ENCODE measurements at regions not wholly inside any gene's neighbourhood (a gene's known extent, or its start where the extent isn't known, plus 50 kb on each side); places are given as distances from the start of the nearest gene placed in this dataset.

GRCh38 chr15:35721751-35722150 is 175.8 kb upstream of the DPH6 start:
- TF ChIP-seq CTCF (IDR thresholded peaks at IDR 0.05 in 2 of 3, conservative IDR thresholded peaks at IDR 0.05 in 1 of 3; ENCODE audit: control insufficient read depth in 2 of 3, extremely low read depth in 1 of 3, insufficient read depth in 1 of 3, low read depth in 3 of 3, low read length in 3 of 3): no peak
- no peak for TF ChIP-seq EP300 (IDR thresholded peaks at IDR 0.05; ENCODE audit: borderline replicate concordance in 1 of 2, control insufficient read depth in 1 of 2, low read depth in 2 of 2, low read length in 2 of 2)
- no peak for TF ChIP-seq FOXM1 (IDR thresholded peaks at IDR 0.05; ENCODE audit: low read depth, low read length)

All from GM12878 (cell line).